Bone marrow (tissue), 2 donors: ENCODE measurements at regions not wholly inside any gene's neighbourhood (a gene's known extent, or its start where the extent isn't known, plus 50 kb on each side); places are given as distances from the start of the nearest gene placed in this dataset.
"Not testable (repeated sequence)": the region's sequence is repeated elsewhere in the genome, so short reads cannot be mapped to it uniquely, and the experiment has no call there.

Experiments used
- DNase-seq, 2 donors: peaks; one replicate each; lab custom pipeline; 2025; lab: John Stamatoyannopoulos, UW

DNA sequence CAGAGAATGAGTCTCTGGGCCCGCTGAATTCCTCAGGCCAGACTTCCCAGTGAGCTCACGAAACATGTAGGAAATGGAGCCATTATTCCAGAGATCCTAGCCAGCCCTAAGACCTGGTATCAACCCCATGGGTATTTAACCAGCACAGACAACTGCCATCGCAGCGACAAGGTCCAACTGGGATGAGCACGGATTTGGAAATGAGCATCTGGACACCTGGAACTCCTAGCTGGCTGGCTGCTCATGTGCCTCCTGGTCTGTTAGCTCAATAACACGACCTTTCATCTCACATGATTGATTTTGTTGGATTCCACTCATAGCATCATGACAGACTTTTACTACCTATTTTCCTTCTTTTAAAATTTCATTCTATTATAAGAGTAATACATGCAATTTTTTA, 51.0 kb downstream of the POU3F3 start:
- DNase-seq = no peak

DNA sequence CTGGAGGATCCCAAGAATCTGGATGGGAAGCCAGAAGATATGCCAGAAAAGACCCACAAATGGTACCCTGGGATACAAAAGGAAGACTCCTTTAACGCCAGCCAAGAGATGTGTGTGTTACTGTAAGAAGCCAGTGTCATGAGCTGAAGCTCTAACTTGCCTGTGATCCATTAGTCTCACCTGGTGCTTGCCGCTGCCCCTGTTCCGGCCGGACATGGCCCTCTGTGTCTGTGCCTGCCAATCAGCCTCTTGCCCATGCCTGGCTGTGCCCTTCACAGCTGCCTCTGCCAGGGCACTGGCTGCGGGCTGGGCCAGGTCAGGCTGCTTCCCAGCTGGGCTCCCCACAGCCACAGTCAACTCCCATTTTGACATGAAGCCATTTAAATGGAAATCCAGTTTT, 55.4 kb downstream of the POU3F3 start:
- no peak for DNase-seq

DNA sequence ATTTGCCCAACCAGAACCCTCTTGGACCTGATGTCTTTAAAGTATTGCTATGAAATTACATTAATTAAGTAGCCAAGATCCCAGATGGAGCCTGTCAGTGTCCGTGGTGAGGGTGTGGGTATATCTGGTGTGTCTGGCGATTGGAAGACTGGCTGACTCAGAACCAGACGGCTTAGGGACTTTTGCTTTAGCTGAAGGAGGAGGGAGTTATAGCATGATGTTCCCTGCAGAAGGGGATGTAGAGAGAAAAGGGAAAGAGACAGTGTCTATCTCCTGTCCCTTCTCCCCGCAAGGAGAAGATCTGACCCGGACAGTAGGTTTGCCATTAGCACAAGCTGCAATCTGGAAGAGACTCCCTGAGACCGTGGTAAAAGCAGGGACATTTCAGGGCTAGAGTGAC, 60.6 kb downstream of the POU3F3 start:
- DNase-seq = no peak

DNA sequence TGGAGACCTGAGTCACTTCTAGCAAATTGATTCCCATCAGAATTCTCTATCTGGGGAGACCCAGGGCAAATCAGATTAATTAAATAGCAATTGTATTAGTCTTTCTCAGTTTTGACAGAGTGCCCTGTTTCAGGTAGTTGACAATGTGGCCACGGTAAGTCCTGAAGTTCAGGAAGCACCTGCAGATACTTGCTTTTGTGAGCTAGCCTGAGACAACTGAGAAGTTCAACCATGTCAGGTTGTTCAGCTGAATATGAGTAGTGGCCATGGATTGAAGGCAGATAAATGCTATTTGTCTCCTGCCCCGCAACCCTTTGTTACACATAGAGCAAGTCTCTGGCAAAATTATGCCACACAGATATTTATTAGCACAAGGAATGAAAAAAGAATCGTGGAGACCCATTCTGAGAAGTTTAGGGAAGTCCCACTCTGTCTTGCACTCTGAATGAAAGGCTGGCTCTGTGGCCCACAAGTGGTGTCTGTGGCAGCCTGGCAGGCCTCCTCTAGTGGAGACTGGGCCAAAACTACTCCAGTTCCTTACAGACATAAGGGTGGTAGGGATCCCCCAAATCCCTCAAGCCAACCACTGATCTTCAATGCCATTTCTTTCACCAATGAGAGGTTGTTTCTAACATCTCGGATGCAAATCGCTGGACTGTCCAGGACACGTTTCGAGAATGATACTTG, 61.3 kb downstream of the POU3F3 start:
- no peak for DNase-seq

DNA sequence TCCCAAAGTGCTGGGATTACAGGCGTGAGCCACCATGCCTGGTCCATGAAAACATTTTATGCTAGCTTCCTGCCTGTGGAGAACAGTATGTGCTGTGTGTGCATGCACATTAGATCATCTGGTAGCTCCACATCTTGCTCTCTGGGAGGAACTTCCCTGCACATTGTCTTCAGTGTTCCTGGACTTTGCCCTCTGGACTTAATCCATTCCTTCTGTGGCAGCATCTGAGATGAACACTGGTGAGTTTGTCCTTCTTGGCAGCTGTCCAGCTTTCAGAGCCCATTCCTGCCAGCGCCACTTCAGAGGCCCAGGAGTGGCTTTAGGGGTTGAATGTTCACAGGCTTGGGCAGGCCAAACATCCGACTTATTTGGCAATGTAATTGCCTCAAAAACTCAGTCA, 65.2 kb downstream of the POU3F3 start:
- DNase-seq = no peak

DNA sequence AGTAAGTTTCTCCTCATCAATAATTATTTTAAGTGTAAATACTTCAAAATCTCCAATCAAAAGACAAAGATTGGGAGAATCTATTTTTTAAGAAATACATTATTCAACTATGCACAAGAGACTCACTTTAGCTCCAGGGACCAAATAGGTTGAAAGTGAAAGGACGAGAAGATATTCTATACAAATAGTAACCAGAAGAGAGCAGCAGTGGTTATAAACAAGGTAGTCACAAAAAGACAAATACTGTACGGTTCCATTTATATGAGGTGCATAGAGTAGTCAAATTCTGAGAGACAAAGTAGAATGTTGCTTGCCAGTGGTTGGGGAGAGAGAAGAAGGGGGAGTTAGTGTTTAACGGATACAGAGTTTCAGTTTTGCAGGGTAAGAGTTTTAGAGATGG, 69.8 kb downstream of the POU3F3 start:
- no peak for DNase-seq

DNA sequence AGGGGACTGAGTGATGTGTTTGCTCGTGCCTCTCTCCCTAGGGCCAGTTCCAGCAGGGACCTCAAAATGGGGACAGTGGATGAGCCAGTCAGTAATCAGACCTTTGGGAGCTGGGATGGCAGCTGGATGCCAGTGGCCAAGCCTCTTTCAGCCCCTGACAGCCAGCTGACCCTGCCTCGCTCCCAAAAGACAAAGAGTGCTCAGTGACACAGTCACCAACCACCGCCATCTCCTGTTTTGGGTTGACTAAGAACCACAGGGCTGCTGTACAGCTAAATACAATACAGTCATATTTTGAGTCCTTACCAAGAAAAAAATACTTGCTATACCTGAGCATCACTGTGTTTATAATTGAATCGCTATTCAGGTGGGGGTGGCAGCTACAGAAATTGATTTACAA, 75.7 kb downstream of the POU3F3 start:
- no peak for DNase-seq

DNA sequence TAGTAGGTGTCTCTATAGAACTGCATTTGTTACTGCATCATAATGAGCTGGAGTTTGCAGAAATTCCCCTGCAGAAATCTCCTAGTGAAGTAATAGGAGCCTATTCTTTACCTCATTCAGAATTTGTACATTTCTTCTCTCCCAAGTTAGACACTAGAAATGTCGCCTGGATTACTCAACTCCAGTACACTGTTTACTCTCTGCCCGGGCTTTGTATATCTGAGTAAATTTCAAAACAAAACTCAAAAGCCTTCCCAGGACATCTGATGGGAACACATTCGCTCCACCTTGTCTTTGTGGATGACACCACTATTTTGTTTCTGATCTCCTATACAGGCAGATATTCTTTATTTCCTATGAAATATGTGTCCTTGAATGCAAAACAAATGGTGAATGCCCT, 76.8 kb downstream of the POU3F3 start:
- DNase-seq = no peak

DNA sequence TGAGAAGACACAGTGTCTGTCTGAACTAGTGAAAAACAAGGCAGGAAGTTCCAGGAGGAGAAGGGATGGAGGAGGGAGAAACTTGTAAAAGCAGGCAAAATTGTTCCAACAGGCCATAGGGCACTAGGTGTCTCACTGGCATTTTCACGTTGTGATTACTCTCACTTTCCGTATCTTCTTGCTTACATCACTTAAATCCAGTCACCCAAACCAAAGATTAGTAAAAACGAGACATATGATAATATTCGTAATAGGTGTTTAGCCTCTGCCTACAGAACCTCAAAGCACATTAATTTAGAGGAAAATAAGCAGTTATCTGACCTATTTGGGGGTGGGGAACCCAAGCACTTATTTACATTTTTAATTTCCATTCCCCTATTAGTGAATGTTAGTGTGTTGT, 78.3 kb downstream of the POU3F3 start:
- DNase-seq = no peak

DNA sequence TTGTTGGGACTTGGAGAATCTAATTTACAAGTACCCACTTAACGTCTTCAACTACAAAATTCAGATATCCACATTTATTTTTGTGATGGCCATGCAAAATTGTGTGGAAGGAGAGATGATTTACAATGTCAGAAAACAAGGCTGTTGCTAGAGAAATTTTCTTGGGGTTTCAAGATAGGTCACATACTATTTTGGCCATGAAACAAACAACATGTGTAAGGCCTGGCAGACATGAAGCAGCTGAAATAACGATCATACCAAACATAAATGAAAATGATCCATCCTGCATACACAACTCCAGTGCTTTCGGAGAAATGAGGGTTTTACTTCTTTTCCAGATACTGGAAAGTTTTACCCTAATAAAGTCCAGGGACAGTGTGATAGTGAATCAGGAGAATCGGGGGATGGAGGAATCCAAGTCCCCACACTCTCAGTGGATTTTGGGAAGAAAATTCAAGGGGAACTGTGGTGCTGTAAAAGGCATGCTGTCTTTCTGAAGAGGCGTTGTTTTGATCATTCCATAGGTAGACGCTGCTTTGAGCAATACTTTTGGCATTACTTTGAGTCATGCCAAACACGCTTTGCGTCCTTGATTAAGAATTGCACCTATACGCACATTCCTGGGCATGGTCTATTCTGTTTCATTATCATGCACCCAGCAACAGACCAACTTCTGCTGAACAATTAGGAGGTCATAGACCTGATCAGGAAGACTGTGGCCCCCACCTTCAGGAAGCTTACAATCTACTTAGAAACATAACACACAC, 79.4 kb downstream of the POU3F3 start:
- DNase-seq = no peak

DNA sequence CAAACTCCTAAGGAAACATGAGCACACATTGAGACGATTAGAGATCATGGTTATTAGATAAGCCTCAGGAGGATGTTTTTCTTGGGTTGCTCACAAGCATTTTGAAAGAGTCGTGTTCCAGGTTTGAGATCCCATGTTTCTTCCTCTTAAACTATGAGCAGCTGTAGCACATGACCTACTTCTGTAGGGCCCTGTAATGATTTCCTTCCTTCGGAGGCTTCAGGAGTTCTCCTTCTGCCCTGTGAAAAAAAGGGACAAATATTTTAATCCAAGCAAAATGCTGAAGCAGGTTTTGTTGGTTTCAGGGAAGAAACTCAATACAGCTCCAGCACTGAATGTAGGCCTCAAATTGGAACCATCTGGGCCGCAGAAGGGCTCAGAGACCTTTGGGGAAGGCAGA, 82.6 kb downstream of the POU3F3 start:
- no peak for DNase-seq

DNA sequence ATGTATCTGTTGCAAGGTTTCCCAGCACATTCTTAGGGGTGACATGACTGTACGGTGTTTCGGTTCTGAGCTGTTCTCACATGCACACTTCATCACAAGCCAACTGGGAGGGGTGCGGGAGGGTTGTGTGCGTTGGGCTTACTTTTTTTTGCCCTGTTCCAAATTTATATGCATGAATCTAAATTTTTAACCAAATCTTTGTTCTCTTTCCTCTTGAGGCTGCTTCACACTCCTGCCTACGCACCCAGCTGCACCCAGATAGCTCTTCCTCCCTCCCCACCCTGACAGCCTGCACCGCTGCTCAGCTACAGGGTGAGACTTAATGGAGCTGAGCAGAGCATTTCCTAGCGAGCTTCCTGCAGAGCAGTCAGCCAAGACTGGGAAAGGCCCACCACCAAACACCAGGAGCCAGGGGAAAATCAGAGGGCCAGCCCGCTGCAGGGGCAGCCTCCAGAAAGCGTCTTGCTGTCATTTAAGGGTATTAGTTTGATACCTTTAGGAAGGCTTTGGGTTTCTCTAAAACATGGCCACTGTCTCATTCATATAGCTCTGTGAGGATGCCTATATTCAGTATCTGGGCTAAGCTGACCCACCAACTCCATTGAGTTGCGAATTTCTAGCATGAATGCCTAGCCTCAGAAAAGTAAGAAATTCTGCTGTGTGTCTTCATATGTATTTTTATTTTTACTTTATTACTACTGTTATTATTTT, 84.5 kb downstream of the POU3F3 start:
- DNase-seq = no peak

DNA sequence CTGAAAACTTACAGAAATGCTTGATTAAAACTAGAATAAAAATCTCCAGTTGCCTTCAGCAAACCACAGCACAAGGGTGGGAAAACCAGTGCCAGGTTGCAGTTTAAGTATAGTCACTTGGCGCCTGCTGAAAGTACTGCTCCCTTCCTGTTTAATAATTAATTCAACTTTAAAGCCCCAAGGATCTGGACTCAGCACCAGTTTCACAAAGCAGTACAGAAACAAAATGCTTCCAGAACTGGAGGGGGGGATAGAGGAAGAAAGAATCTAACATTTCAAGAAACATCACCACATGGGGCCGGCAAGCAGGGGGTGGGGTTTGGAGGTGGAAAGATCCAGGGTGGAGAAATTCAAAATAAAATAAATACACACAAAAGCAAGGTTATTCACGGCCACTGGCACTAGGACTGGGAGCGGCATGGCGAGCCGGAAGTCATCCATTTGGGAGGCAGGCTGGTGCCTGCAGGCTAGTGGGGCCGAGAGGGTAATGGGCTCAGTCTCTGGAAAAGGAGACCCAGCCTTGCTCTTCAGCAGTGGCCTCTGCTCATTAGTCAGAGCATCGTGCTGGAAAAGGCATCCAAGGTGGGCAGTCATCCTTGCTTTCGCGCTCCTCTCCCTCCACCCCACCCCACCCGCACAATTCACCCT, 85.8 kb downstream of the POU3F3 start:
- no peak for DNase-seq

DNA sequence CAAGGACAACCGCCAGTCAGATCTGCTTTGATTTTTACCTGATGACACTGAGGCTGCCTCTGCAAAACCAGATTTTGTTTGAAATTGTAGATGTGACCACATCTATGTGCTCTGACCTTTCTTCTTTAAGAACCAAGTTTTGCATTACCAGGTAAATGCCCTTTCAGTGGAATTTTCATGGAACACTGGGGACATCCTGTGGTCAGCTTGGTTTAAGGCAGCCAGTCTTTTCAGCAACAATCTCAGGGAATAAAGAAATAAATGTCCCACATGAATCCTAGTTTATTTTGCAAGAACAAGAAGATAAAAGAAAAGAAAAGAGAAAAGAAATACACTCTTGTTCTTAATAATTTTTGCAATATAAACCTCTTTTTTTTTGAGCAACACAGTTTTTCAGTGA, 90.6 kb downstream of the POU3F3 start:
- DNase-seq = no peak

DNA sequence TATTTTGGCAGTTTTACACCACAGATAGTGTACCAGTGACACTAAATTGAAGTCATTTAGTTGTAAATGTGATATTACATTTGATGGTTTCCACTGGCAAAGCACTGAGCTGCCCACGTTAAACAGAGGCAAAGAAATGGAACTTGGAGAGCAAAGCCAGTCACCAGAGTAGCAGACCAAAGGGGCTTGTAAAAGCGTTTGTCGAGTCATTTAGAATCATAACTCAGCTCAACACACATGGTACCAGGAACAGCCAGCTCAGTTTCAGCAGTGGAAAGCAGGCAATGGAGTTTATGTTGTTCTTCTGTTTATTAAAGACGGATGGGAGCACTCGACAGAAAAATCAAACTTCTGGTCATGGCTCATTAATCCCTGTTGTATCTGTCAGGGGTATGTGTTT, 91.2 kb downstream of the POU3F3 start:
- DNase-seq = no peak

DNA sequence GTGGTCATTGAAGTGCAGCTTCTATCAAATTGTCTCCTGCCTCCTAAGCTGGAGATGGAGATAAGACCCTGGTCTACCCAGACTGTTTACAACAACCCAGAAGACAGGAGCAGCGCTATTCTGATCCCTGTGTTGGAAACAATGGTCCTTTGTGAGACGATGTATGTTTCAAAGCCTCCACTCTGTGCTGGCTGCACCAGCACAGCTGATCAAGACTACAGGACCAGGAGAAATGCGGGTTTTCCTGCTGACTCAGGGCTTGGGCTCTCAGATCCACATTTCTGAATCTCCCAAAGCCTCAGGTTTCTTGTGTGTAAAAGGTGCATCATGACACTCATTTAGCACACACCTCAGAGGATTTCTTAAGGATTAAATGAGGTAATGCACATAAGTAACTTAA, 92.0 kb downstream of the POU3F3 start:
- no peak for DNase-seq

DNA sequence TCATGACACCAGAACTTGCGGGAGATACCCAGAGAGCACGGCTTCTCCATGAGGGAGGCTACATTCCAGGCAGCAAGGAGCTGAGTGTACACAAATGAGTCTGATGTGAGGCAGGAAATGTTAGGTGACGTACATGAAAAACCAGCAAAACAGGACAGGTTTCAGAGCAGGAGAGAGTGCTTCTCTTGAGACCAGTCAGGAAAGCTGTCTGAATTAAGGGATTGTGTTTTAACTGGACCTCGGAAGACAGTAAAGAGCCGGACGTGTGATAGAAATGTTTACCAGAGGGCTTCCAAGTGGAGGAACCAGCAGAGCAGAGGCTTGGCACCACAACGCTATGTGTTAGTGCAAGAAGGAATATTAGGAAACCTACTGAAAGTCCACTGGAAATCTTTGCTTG, 90.4 kb upstream of the MRPS9 start:
- DNase-seq = not testable (repeated sequence)

DNA sequence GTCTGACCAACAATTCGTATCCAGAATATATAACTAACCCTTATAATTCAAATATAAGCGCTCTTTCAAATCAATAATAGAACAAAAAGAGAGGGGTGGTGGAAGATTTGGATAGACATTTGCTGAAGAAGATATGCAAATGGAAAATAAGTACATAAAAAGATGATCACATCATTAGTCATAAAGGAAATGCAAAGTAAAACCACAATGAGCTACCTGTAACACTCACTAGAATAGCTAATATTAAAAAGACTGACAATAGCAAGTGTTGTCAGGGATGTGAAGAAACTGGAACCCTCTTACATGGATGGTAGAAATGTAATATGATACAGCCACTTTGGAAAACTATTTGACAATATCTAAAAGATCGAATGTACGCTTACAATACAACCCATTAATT, 84.9 kb upstream of the MRPS9 start:
- DNase-seq = no peak

DNA sequence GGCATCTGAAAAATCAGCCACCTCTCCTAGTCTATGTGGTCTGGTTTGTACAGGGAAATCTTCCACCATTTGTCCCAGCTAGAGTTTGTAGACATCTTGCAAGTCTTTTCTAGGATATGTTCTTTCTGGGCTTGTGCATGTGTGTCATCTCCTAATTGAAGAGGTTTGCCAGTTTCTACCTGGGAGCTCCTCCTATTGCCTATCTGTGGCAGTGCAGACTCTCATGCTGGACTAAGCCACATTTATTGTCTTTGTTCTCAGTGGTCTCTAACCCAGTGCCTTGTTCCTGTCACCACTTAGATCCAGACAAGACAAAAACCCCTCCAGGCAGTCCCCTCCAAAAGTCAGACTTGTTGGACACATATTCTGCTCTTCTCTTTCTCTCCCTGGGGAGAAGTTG, 72.0 kb upstream of the MRPS9 start:
- DNase-seq = no peak

DNA sequence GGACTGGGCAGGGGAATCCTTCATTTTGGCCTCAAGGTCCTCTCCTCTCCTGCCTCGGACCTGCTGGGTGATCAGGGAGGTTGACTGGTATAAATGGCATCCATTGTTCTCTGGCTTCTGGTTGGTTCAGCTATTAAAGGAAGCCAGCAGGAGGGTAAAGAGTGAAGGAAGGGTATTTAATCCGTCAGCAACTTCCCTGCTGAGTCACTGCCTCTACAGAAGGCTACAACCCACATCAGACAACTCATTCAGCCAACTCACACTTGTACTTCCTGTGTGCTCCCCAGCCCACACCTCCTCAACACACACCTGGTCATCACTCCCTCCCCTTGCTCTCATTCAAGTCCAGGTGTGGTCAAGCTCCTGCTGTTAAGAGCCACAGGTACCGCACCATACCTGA, 68.3 kb upstream of the MRPS9 start:
- DNase-seq = no peak

DNA sequence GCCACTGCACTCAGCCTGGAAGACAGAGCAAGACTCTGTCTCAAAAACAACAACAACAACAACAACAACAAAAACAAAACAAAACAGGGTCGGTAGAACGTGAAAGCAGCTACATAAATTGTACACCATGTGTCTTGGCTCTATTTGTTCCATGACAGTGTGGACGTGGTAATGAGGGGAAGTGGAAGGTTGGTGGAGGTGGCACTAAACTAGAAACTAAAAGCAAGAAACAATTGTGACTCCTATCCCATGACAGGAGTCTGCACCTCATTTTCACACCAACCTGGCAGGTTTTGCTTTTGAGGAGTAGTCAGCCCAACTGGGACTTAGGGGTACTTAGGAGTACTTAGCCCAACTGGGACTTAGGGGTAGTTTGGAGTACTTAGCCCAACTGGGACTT, 62.5 kb upstream of the MRPS9 start:
- no peak for DNase-seq

DNA sequence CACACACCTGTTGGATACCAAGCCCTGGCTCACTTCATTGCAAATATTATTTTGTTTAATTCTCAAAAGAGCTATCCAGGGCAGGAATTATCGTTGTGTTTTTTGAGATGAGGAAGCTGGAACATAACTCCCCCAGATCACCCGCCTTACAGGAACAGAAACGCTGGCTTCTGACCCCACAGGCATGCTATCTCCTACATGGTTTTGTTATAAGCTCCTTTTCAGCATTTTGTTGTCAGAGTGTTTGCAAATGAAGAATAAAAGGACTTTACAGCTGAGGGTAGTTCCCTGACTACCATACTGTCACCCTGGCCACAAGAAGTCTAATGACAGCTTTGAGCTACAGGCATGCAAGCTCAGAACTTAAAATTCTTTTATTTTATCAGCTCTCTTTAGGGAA, 62.0 kb upstream of the MRPS9 start:
- no peak for DNase-seq

DNA sequence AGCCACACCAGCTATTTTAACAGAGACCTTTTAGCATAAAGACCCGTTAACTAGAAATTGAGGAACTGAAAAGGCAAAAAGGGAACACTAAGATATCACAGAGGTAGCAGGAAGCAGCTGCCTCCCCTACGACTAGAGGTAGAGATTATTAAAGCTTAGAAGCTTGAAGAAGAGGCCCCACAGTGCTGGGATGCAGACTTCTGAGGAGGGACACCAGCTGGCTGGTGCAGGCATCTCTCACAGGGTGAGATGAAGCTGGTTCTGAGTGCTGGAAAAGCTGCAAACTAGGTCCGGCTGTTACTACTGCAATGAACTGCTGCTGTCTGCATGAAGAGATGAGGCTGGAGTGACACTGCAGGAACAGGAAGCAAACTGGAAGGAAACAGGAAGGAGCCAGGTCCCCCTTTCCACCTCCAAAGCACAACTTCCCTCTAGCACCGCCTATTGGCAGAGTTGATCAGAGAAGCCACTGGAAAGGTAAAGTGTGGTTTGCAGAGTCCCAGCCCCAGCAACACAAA, 61.2 kb upstream of the MRPS9 start:
- peak in 1 of 2 donors; percentile 48 for DNase-seq
